Stomach (tissue), 4 donors: ENCODE measurements at regions not wholly inside any gene's neighbourhood (a gene's known extent, or its start where the extent isn't known, plus 50 kb on each side); places are given as distances from the start of the nearest gene placed in this dataset.

Experiments used
- CTCF ChIP-seq, 7 experiments: fragments of 450-650 bp in 4 of 7; fragments of 200-600 bp in 3 of 7; sonication (generic) in 3 of 7; IDR thresholded peaks; one replicate each; pipeline ENCODE4 v1.5.1; 2016 to 2019; ENCODE audit warnings: antibody characterized with exemption in 7 of 7, control low read depth in 2 of 7, mild to moderate bottlenecking in 1 of 7
- POLR2AphosphoS5 ChIP-seq, 3 donors: sonication (generic); formaldehyde crosslinking; IDR thresholded peaks; one replicate each; pipeline ENCODE4 v1.6.1; 2016; ENCODE audit warnings: antibody characterized with exemption in 3 of 3

- peak; percentile 74 to 92 (median 85) for TF ChIP-seq POLR2AphosphoS5 (IDR thresholded peaks at IDR 0.05)
- TF ChIP-seq CTCF (IDR thresholded peaks at IDR 0.05), result no peak
Observed at GRCh38 chr1:234980645-234981396, 147.8 kb downstream of the TOMM20 start.
